ENCODE measurements at regions not wholly inside any gene's neighbourhood (a gene's known extent, or its start where the extent isn't known, plus 50 kb on each side); places are given as distances from the start of the nearest gene placed in this dataset.

GRCh38 chr1:119310301-119310700 lies 58.3 kb upstream of the HAO2 start:
- DNase-seq: no peak

DNA sequence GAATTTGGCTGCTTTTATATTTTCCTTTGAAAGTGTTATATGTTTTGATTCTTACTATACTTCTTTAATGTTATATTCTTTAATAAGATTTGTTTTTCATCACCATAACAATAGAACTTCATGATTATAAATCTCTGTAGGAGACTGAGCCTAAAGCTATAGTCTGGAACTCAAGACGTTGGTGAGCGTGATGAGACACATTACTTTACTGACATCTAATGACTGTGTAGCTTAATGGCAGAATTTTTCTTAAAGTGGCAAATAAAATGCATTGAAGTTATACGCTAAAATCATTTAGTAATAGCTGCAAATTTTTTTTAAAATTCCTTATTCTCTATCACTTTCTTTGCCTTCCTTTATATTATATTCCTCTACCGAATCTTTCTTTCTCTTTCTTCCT lies 56.1 kb upstream of the HAO2 start:
- no peak for DNase-seq

DNA sequence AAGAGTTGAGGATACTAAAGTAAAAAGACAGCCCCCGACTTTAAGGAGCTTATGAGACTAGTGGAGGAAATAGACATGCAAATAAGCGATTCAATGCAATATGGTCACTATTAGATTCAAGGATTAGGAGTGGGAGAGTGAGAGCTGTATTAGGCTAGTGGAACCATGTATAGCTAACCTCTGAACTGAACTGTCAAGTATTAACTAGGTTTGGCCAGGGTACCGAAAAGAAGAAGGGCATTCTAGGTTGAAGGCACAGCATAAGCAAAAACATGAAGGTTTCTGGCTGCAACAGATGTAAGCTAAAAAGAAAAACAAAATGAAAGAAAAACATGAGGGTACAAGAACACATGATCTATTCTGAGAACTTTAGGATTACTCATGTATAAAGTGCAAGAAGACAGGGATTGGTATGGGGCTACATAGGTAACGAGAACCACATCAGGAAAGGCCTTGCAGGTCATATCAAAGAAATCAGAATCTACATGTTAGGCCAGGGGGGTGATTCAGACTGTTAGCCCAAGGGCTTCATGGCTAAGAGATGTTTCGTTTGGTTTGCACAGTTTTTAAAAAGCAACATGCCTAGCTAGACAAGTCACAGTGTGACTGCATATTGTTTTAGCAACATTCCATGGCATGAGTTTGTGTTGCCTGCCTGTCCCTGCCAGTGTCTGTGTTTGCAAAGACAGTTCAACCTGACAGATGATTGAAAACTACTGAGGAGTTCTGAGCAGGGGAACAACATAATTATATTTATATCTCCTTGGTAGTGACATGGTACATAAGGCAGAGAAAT lies 54.4 kb upstream of the HAO2 start:
- DNase-seq: no peak

GRCh38 chr1:119316870-119317416 lies 51.6 kb upstream of the HAO2 start:
- DNase-seq: no peak

- DNase-seq: no peak
Measured at GRCh38 chr1:119318466-119319309, 49.9 kb upstream of the HAO2 start.
